ENCODE measurements at regions not wholly inside any gene's neighbourhood (a gene's known extent, or its start where the extent isn't known, plus 50 kb on each side); places are given as distances from the start of the nearest gene placed in this dataset.

DNA sequence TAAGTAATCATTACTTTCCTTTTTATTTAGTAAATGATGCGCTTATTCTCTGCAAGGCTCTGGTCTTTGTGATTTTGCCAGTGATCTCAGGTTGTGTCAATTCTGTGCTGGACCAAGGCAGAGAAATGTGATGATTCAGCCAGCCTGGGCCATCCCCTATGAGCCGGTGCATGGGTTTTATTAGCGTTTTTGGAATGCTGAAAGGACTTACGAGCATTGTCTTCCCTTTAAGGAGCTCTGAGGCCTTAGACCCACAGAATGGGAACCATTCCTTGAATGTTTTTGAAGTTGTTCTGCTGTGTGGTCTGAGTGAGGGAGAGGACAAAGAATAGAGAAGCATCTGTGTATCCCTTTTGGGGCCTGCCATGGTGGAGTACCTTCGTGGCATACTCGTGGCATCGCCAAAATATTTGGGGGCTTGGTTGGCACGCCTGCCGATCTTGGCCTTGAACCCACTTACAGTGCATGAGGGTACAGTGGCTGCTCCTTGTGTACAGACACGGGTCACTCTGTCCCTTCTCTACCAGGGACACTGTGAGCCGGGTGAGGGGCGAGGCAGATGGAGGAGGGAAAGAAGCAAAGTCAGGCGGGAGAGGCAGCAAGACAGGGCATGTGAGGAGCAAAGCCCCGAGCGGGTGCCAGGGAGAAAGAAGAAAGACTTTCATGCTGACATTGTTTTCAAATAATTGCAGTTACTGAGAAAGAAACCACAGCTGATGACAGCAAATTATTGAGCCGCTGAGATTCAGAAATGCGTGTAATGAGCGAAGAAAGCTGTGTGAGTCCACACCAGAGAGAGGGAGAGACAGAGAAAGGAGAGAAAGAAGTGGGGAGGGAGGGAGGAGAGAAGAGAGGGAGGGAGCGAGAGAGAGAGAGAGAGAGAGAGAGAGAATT, 269.4 kb upstream of the RGMA start:
- DNase-seq: no peak
- intact Hi-C loops (cut with DNase I; ENCODE audit: low total_unique reads): no loop called here

GRCh38 chr15:93348711-93349545, 259.9 kb upstream of the RGMA start:
- H3K36me3 ChIP-seq: no peaks in the 10 kb centered on the region
- H3K27me3 ChIP-seq: no peaks in the 10 kb centered on the region
- H3K4me1 ChIP-seq: no peaks in the 10 kb centered on the region
- in situ Hi-C loops (cut with MboI; ENCODE audit: low pct_ligation_motif_present in 1 of 4, low pct_unique_long_range_greater_than_20kb in 1 of 4, low sequenced_read_pairs in 3 of 4): loop anchor here in 1 of 4 donors (25.0 kb wide), 1 partner anchor 763 kb away; no protein-coding TSS in a partner anchor
- no peak overlapping the region for H3K27ac ChIP-seq
- no peak for DNase-seq
- no peaks in the 10 kb centered on the region for H3K9me3 ChIP-seq
- intact Hi-C loops (cut with DNase I; ENCODE audit: low total_unique reads): no loop called here
- H3K4me3 ChIP-seq: no peak overlapping the region
- 69 to 76% methylated on average over 7 of the region's 7 CpGs for WGBS, 2 donors (ENCODE audit: low coverage in 1 of 2)
- no peak for TF ChIP-seq POLR2AphosphoS5 (IDR thresholded peaks at IDR 0.05)
- TF ChIP-seq EP300 (IDR thresholded peaks at IDR 0.05; ENCODE audit: low read depth): no peak
- no peak for TF ChIP-seq CTCF (IDR thresholded peaks at IDR 0.05)
- no peak for TF ChIP-seq POLR2A (IDR thresholded peaks at IDR 0.05)

More for the DNA sequence above, 269.4 kb upstream of the RGMA start:
- H3K9me3 ChIP-seq: no peaks in the 10 kb centered on the region
- no peaks in the 10 kb centered on the region for H3K4me1 ChIP-seq
- in situ Hi-C loops (cut with MboI; ENCODE audit: low pct_ligation_motif_present in 1 of 4, low pct_unique_long_range_greater_than_20kb in 1 of 4, low sequenced_read_pairs in 3 of 4): no loop called here
- H3K36me3 ChIP-seq: no peaks in the 10 kb centered on the region
- 57 to 72% methylated on average over 1 to 19 of the region's 19 CpGs for WGBS, 2 donors (ENCODE audit: low coverage in 1 of 2)
- no peaks in the 10 kb centered on the region for H3K27me3 ChIP-seq
- peak overlapping the region in 3 of 4 donors; percentile 62 to 66 (median 64) for H3K27ac ChIP-seq
- TF ChIP-seq EP300 (IDR thresholded peaks at IDR 0.05; ENCODE audit: low read depth) (no peak), POLR2A (IDR thresholded peaks at IDR 0.05) (no peak), CTCF (IDR thresholded peaks at IDR 0.05) (no peak), POLR2AphosphoS5 (IDR thresholded peaks at IDR 0.05) (no peak)
- H3K4me3 ChIP-seq: no peak overlapping the region

DNA sequence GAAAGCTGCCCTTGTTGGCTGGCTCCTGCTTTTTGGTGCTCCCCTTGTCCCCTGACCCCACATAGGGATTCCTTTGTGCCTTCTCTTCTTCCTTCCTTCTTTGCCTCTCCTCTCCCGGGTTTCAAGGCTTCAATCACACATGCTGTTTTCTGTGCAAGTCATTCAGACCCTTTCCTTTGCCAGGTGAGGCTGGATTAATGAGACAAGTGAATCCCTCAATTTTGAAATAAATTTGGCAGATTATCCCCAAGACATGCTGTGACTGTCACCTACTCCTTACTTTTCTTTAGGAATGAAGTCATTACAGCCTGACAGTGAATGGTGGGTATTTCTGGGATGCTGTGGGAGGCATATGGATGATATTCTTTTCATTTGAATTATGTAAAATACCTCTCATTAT, 259.0 kb upstream of the RGMA start:
- in situ Hi-C loops (cut with MboI; ENCODE audit: low pct_ligation_motif_present in 1 of 4, low pct_unique_long_range_greater_than_20kb in 1 of 4, low sequenced_read_pairs in 3 of 4): loop anchor here in 1 of 4 donors (25.0 kb wide), 1 partner anchor 764 kb away; no protein-coding TSS in a partner anchor
- WGBS, 2 donors (ENCODE audit: low coverage in 1 of 2): 54 to 75% methylated on average over 1 of the region's 1 CpG

More for the DNA sequence above, 259.0 kb upstream of the RGMA start:
- no peaks in the 10 kb centered on the region for H3K36me3 ChIP-seq
- no peaks in the 10 kb centered on the region for H3K27me3 ChIP-seq
- intact Hi-C loops (cut with DNase I; ENCODE audit: low total_unique reads): no loop called here
- no peak for DNase-seq
- no peaks in the 10 kb centered on the region for H3K9me3 ChIP-seq
- no peak overlapping the region for H3K4me3 ChIP-seq
- no peak for TF ChIP-seq EP300 (IDR thresholded peaks at IDR 0.05; ENCODE audit: low read depth)
- TF ChIP-seq CTCF (IDR thresholded peaks at IDR 0.05): no peak
- TF ChIP-seq POLR2AphosphoS5 (IDR thresholded peaks at IDR 0.05): no peak
- TF ChIP-seq POLR2A (IDR thresholded peaks at IDR 0.05): no peak
- no peaks in the 10 kb centered on the region for H3K4me1 ChIP-seq
- no peak overlapping the region for H3K27ac ChIP-seq
